SK-N-SH treated with all-trans-retinoic acid at 6 μM for 48 hours (cell line): ENCODE measurements at regions not wholly inside any gene's neighbourhood (a gene's known extent, or its start where the extent isn't known, plus 50 kb on each side); places are given as distances from the start of the nearest gene placed in this dataset.

Experiments used
- ATAC-seq: fragments of 200-7000 bp; cut with Tn5 transposase; 3 replicates; pipeline ENCODE4 v1.9.1; 2020; ENCODE audit warnings: mild to moderate bottlenecking, moderate library complexity
- ARNTL ChIP-seq: fragments of 450-650 bp; formaldehyde crosslinking; IDR thresholded peaks from 2 replicates; pipeline ENCODE4 v1.5.0; 2020; ENCODE audit warnings: low read depth, mild to moderate bottlenecking, moderate library complexity, borderline replicate concordance
- BACH2 ChIP-seq: fragments of 250-450 bp; sonication (Bioruptor Pico); IDR thresholded peaks from 2 replicates; pipeline ENCODE4 v1.9.0; 2021; ENCODE audit warnings: mild to moderate bottlenecking, borderline replicate concordance
- CSDC2 ChIP-seq: fragments of 250-450 bp; sonication (Bioruptor Pico); IDR thresholded peaks from 2 replicates; pipeline ENCODE4 v1.5.0; 2020; ENCODE audit warnings: mild to moderate bottlenecking, moderate library complexity
- ESRRG ChIP-seq: fragments of 250-450 bp; sonication (Bioruptor Pico); IDR thresholded peaks from 2 replicates; pipeline ENCODE4 v1.6.1; 2021; ENCODE audit warnings: mild to moderate bottlenecking
- GLIS3 ChIP-seq: fragments of 250-450 bp; sonication (Bioruptor Pico); IDR thresholded peaks from 2 replicates; pipeline ENCODE4 v1.5.0; 2020; ENCODE audit warnings: mild to moderate bottlenecking, moderate library complexity
- ISL1 ChIP-seq: fragments of 250-450 bp; sonication (Bioruptor Pico); IDR thresholded peaks from 2 replicates; pipeline ENCODE4 v2.1.2; 2022; ENCODE audit warnings: mild to moderate bottlenecking, moderate library complexity
- OSR1 ChIP-seq: fragments of 250-450 bp; sonication (Bioruptor Pico); IDR thresholded peaks from 2 replicates; pipeline ENCODE4 v1.8.0; 2022; ENCODE audit warnings: moderate library complexity, mild to moderate bottlenecking, inconsistent platforms
- PPARA ChIP-seq: fragments of 250-450 bp; sonication (Bioruptor Pico); IDR thresholded peaks from 2 replicates; pipeline ENCODE4 v1.5.0; 2020; ENCODE audit warnings: mild to moderate bottlenecking, borderline replicate concordance
- RARB ChIP-seq: fragments of 250-450 bp; sonication (Bioruptor Pico); IDR thresholded peaks from 2 replicates; pipeline ENCODE4 v1.8.0; 2021; ENCODE audit warnings: mild to moderate bottlenecking, moderate library complexity
- SNAI2 ChIP-seq: fragments of 250-450 bp; sonication (Bioruptor Pico); IDR thresholded peaks from 2 replicates; pipeline ENCODE4 v1.5.0; 2020; ENCODE audit warnings: mild to moderate bottlenecking, moderate library complexity
- TCF4 ChIP-seq: fragments of 250-450 bp; sonication (Bioruptor Pico); IDR thresholded peaks from 2 replicates; pipeline ENCODE4 v1.8.0; 2021; ENCODE audit warnings: mild to moderate bottlenecking, moderate library complexity, borderline replicate concordance
- TOX ChIP-seq: fragments of 250-450 bp; sonication (Bioruptor Pico); IDR thresholded peaks from 2 replicates; pipeline ENCODE4 v1.8.0; 2021; ENCODE audit warnings: mild to moderate bottlenecking, moderate library complexity, borderline replicate concordance
- ZC3H10 ChIP-seq: fragments of 250-450 bp; sonication (Bioruptor Pico); IDR thresholded peaks from 2 replicates; pipeline ENCODE4 v1.5.1; 2021; ENCODE audit warnings: mild to moderate bottlenecking, moderate library complexity
- ZFP3 ChIP-seq: fragments of 250-450 bp; sonication (Bioruptor Pico); IDR thresholded peaks from 2 replicates; pipeline ENCODE4 v1.5.0; 2020; ENCODE audit warnings: mild to moderate bottlenecking, moderate library complexity
- ZFP30 ChIP-seq: fragments of 450-650 bp; formaldehyde crosslinking; IDR thresholded peaks from 2 replicates; pipeline ENCODE4 v1.5.0; 2022; ENCODE audit warnings: mild to moderate bottlenecking, moderate library complexity
- ZNF565 ChIP-seq: fragments of 450-650 bp; formaldehyde crosslinking; conservative IDR thresholded peaks from 2 replicates; pipeline ENCODE4 v1.5.0; 2020; ENCODE audit warnings: low read depth, mild to moderate bottlenecking, moderate library complexity
- ZNF70 ChIP-seq: fragments of 450-650 bp; formaldehyde crosslinking; IDR thresholded peaks from 2 replicates; pipeline ENCODE4 v1.5.0; 2020; ENCODE audit warnings: mild to moderate bottlenecking, moderate library complexity
- ZNF8 ChIP-seq: fragments of 450-650 bp; formaldehyde crosslinking; IDR thresholded peaks from 2 replicates; pipeline ENCODE4 v1.5.0; 2020; ENCODE audit warnings: mild to moderate bottlenecking, moderate library complexity
- TF ChIP-seq, protein P1 (sequence below): fragments of 250-450 bp; sonication (Bioruptor Pico); IDR thresholded peaks from 2 replicates; pipeline ENCODE4 v1.5.1; 2021; ENCODE audit warnings: mild to moderate bottlenecking, moderate library complexity
- TF ChIP-seq, protein P2 (sequence below): fragments of 250-450 bp; sonication (Bioruptor Pico); IDR thresholded peaks from 2 replicates; pipeline ENCODE4 v1.5.1; 2020; ENCODE audit warnings: low read depth, mild to moderate bottlenecking, moderate library complexity
- TF ChIP-seq, protein P3 (sequence below): fragments of 250-450 bp; sonication (Bioruptor Pico); IDR thresholded peaks from 2 replicates; pipeline ENCODE4 v1.8.0; 2021; ENCODE audit warnings: low read depth, mild to moderate bottlenecking, moderate library complexity, borderline replicate concordance

DNA sequence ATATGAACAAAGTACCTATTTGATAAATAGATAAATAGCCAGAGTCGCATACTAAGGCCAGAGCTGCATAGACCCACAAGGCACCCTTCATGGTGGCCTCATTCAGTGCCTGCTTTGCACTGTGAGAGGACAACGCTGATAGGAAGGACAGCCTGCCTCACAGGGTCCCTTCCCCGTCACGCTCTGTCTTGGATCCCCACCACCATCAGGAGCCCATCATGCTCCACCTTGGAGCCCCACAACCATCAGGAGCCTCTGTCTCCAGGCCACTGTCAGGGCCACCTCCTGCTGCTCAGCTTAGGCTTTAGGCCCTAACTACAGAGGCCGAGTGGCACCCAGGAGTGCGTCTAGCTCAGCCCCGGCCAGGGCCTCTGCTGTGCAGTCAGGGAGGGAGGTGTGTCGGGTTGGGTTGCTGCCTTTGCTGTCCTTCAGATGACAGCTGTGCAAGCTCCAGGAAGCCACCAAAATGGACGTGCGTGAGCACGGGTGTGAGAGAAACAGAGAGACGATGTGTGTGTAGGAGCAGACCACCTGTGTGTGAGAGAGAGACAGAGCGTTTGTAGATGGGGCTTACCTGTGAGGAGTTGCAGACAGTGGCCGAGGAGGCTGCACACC is 516.9 kb downstream of the GLRX3 start:
- no peak for ATAC-seq

DNA sequence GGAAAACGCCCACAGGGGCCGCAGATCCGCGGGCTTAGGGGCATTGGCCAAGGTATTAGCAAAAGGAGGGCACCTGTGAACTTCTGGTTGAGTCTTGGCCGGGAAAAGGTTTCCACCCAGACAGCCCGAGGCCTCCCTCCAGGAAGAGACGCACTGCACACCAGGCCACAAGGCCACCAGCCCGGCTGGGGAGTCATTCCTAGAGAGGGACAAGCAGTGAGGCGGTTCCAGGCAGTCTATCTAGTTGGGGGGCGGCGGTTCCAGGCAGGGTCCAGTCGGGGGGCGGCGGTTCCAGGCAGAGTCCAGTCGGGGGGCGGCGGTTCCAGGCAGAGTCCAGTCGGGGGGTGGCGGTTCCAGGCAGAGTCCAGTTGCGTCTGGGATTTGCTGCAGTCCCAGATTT is 518.5 kb downstream of the GLRX3 start:
- TF ChIP-seq, protein P1, sequence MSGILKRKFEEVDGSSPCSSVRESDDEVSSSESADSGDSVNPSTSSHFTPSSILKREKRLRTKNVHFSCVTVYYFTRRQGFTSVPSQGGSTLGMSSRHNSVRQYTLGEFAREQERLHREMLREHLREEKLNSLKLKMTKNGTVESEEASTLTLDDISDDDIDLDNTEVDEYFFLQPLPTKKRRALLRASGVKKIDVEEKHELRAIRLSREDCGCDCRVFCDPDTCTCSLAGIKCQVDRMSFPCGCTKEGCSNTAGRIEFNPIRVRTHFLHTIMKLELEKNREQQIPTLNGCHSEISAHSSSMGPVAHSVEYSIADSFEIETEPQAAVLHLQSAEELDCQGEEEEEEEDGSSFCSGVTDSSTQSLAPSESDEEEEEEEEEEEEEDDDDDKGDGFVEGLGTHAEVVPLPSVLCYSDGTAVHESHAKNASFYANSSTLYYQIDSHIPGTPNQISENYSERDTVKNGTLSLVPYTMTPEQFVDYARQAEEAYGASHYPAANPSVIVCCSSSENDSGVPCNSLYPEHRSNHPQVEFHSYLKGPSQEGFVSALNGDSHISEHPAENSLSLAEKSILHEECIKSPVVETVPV (CRISPR knock-in tag): no peak
- TF ChIP-seq ESRRG (CRISPR knock-in tag) (no peak), ZFP3 (CRISPR knock-in tag) (no peak), GLIS3 (CRISPR knock-in tag) (no peak), ARNTL (CRISPR knock-in tag) (no peak), ZC3H10 (CRISPR knock-in tag) (no peak), CSDC2 (CRISPR knock-in tag) (no peak), ZNF8 (no peak), TCF4 (CRISPR knock-in tag) (no peak)
- ATAC-seq: no peak

More for the DNA sequence above, 516.9 kb downstream of the GLRX3 start:
- TF ChIP-seq TOX (no peak), CSDC2 (CRISPR knock-in tag) (no peak), ZNF8 (no peak), SNAI2 (CRISPR knock-in tag) (no peak), ESRRG (CRISPR knock-in tag) (no peak), RARB (no peak), ZFP30 (CRISPR knock-in tag) (no peak), ZNF70 (CRISPR knock-in tag) (no peak), OSR1 (CRISPR knock-in tag) (no peak)
- TF ChIP-seq, protein P2, sequence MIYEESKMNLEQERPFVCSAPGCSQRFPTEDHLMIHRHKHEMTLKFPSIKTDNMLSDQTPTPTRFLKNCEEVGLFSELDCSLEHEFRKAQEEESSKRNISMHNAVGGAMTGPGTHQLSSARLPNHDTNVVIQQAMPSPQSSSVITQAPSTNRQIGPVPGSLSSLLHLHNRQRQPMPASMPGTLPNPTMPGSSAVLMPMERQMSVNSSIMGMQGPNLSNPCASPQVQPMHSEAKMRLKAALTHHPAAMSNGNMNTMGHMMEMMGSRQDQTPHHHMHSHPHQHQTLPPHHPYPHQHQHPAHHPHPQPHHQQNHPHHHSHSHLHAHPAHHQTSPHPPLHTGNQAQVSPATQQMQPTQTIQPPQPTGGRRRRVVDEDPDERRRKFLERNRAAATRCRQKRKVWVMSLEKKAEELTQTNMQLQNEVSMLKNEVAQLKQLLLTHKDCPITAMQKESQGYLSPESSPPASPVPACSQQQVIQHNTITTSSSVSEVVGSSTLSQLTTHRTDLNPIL (CRISPR knock-in tag): no peak
- TF ChIP-seq, protein P1 (CRISPR knock-in tag): no peak

DNA sequence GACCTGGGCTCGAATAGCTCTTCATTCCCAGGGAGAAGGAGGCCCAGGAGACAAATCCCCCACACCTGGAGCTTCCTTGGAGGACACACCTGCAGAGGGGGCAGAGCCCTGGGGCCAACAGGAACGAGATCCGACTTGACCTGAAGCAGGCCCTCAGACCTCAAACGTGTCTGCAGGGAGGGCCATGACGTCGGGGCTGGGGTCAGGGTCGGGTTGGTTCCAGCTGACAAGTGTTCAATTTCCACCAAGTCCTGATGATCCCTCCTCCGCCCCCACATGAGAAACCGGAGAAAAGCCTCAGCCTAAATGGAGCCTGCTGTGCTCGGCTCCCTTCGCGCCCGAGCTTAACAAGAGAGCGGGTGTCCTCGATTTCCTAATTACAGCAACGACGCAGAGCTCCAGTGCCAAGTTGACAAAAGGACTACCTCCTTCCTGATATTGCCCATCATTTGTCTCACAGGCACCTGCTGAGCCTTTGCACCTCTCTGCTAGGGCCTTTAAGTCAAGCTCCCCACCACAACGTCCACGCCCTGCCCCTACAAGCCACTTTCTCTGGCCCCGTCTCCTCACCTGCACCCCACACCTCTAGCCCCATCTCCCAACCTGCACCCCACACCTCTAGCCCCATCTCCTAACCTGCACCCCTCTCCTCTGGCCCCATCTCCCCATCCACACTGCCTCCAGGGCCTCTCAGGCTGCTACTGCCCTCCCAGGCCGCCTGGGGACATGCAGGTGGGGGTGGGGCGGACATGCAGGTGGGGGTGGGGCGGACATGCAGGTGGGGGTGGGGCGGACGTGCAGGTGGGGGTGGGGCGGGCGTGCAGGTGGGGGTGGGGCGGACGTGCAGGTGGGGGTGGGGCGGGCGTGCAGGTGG is 519.4 kb downstream of the GLRX3 start:
- TF ChIP-seq, protein P1 (CRISPR knock-in tag): no peak
- TF ChIP-seq, protein P3, sequence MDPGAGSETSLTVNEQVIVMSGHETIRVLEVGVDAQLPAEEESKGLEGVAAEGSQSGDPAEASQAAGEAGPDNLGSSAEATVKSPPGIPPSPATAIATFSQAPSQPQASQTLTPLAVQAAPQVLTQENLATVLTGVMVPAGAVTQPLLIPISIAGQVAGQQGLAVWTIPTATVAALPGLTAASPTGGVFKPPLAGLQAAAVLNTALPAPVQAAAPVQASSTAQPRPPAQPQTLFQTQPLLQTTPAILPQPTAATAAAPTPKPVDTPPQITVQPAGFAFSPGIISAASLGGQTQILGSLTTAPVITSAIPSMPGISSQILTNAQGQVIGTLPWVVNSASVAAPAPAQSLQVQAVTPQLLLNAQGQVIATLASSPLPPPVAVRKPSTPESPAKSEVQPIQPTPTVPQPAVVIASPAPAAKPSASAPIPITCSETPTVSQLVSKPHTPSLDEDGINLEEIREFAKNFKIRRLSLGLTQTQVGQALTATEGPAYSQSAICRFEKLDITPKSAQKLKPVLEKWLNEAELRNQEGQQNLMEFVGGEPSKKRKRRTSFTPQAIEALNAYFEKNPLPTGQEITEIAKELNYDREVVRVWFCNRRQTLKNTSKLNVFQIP: no peak
- TF ChIP-seq, all 23 proteins: peak for 0
- no peak for ATAC-seq

DNA sequence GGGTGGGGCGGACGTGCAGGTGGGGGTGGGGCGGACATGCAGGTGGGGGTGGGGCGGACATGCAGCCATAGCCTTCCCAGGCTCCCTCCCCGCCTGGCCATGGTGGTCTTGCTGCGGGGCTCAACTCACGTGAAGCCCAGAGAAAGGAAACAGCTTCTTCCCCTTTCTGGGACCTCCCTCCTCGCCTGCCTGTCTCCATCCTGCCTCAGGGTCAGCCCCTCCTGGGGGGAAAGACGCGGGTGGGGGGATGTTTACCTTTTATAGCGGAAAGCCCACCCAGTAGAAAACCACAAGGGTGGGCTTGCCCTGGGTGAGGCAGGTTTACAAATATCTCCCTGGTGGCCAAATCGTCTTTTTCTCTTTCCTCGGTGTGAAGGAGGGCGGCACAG is 520.0 kb downstream of the GLRX3 start:
- ATAC-seq: no peak
- no peak for TF ChIP-seq RARB
- no peak for TF ChIP-seq TOX
- no peak for TF ChIP-seq BACH2 (CRISPR knock-in tag)
- TF ChIP-seq, protein P2 (CRISPR knock-in tag): no peak
- TF ChIP-seq GLIS3 (CRISPR knock-in tag): no peak
- TF ChIP-seq ESRRG (CRISPR knock-in tag): no peak
- TF ChIP-seq, protein P1 (CRISPR knock-in tag): no peak
- no peak for TF ChIP-seq OSR1 (CRISPR knock-in tag)
- no peak for TF ChIP-seq ZFP30 (CRISPR knock-in tag)
- TF ChIP-seq PPARA: no peak
- TF ChIP-seq ZNF565 (CRISPR knock-in tag): no peak
- TF ChIP-seq, protein P3: no peak
- no peak for TF ChIP-seq ZNF70 (CRISPR knock-in tag)
- TF ChIP-seq ZFP3 (CRISPR knock-in tag): no peak
- TF ChIP-seq SNAI2 (CRISPR knock-in tag): no peak
- TF ChIP-seq ISL1 (CRISPR knock-in tag): no peak
